Hematopoietic multipotent progenitor cell treated with erythropoietin and hydrocortisone succinate and interleukin-3 and kit ligand, for 15 days (in vitro differentiated cells): ENCODE measurements at regions not wholly inside any gene's neighbourhood (a gene's known extent, or its start where the extent isn't known, plus 50 kb on each side); places are given as distances from the start of the nearest gene placed in this dataset.
"Not testable (repeated sequence)": the region's sequence is repeated elsewhere in the genome, so short reads cannot be mapped to it uniquely, and the experiment has no call there.

Experiments used
- DNase-seq: peaks from one replicate; pipeline ENCODE4 v3.0.0-alpha.2; 2015; ENCODE audit warnings: low spot score

DNA sequence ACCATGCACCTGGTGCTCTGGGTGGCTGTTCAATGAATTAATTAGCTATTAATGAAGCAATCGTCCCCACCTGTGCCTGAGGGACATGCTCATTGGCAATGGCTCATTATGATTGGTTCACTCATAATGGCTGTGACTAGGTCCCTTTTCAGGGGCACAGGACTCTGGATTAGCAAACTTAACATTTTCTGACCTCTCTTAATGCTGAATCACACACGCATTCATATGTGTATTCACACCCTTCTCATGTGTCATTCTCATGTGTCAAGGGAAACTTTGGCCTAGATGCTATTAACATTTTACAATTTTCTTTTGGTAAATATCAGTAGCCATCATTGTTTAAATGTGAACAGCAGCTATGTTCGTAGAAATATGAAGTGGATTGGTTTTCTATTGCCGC lies 98.9 kb upstream of the PMAIP1 start:
- no peak for DNase-seq

DNA sequence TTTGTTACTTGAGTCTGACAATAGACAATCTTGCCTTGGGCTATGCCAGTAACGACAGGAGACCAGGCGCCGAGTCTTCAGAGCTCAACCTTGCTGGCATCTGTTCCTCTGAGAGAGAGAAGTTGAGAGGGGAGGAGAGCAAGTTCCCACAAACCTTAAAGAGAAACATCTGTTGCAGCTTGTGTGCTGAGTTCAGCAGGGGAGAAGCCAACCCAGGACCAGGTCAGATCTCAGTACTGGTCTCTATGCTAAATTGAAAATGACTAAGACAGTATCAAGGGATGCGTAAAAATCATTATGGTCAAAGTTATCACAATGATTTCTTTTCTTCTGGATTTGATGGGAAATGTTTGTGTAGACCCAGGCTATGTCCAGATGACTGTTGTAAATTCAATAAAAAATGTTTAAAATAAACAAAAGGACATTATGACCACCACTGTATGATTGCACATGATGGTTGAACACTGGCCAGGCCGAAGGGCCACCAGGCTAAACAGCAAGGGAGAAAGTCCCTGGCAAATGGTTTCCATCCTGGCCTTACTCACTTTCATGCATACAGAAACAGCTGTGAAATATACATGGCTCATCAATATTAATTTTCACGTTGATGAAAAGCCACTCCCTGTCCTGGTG lies 100.3 kb upstream of the PMAIP1 start:
- no peak for DNase-seq

DNA sequence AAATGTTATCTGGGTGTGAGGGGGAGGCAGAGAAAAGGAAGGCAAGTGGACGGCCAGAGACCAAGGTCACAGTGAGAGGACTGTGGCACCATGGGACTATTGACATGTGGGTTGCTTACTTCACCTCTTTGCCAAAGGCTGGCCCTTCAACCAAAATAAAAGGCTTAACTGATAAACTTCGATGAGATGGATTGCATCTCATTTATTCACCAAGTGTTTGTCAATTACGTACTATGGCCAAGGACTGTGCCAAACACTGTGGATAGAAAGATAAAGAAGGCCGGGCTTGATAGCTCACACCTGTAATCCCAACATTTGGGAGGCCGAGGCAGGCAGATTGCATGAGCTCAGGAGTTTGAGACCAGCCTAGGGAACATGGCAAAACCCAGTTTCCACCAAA lies 98.7 kb upstream of the CCBE1 start:
- DNase-seq: no peak

- DNase-seq: no peak
Observed at GRCh38 chr18:59792353-59792752, 95.1 kb upstream of the CCBE1 start.

DNA sequence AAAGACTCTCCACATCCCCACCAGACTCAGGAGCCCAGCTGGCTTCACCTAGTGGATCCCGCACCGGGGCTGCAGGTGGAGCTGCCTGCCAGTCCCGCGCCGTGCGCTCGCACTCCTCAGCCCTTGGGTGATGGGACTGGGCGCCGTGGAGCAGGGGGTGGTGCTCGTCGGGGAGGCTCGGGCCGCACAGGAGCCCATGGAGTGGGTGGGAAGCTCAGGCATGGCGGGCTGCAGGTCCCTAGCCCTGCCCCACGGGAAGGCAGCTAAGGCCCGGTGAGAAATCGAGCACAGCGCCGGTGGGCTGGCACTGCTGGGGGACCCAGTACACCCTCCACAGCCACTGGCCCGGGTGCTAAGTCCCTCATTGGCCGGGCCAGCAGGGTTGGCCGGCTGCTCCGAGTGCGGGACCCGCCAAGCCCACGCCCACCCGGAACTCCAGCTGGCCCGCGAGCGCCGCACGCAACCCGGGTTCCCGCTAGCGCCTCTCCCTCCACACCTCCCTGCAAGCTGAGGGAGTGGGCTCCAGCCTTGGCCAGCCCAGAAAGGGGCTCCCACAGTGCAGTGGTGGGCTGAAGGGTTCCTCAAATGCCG lies 93.2 kb upstream of the CCBE1 start:
- DNase-seq: not testable (repeated sequence)

DNA sequence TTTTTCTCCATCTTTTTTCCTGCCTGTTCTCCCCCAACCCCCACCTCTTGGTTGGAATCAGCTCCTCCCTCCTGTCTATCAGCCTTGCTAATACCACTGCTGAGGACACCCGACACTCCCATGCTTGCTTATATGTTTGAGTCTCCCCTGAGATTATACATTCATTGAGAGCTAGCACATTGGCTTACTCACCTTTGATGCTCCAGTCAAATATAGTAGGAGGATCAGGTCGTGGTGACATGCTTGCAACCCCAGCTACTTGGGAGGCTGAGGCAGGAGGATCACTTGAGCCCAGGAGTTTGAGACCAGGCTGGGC lies 91.5 kb upstream of the CCBE1 start:
- no peak for DNase-seq

DNA sequence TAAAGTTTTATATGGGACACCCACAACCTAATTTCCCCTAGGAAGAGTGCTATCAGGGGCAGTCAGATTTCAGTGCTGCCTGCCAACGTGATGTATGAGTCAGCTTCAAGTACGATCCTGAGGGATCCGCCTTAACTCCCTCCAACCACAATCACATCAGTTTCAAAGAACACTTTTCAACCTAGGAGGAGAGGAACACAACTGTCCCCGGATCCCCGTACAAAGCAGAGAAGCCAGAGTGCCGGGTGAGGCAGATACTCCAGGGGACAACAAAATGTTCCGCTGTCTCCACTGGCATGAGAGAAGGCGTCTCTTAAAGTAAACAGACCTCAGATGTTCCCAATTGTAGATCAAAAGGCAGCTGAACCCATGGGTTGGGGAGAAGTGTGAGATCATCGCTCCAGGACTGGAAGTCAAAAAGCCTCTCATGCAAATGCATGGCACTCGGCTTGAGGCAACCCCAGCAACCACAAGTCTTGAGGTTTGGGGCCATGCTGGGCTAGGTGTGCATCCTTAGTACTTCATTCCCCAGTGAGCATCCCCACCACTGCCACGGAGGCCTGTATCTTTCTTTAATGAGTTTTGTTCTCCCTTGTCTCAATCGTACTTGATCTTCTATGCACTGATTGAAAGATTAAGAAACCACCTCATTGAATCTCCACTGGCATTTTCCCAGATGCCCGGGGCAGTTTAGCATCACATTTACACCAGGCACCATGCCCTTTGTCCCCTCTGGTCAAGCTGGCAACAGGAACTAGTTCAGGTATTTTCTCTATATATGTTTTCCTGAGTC lies 91.0 kb upstream of the CCBE1 start:
- DNase-seq: no peak

GRCh38 chr18:59784694-59785093 lies 87.5 kb upstream of the CCBE1 start:
- DNase-seq: no peak

DNA sequence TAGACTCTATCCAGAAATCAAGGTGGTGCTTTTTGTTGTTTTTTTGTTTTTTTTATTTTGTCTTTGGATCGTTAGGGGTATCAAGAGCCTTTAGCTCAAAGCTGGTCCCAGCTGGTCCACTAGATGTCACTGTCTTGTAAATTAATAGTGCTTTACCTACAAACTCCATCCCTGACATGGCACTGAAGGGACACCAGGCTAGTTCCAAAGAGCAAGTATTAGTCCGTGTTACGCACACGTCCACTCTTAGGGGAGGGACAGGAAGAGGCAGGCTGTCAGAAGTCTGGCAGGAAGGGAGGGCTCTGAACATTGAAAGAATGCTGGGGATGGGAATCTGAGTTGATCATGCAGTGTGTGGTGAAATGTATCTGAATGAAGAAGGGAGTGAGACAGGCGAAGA lies 85.9 kb upstream of the CCBE1 start:
- no peak for DNase-seq

DNA sequence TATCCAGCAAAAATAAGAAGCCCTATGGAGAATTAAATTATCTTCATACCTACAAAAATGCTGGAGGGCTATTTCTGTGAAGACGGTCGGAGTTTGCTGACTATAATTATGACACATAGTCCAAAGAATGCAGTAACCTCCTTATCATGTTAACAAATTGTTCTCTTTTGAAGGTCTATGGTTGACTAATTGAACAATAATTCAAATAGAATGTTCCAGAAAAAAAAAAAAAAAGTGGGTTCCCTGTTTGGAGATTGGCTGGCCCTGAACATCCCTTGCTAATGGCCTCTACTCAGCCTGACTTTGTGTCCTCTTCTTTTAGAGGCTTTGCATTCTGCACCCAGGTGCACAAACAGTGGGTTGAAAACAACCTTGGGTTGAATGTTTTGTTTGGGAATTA lies 82.8 kb upstream of the CCBE1 start:
- no peak for DNase-seq

GRCh38 chr18:59778434-59778833 lies 81.2 kb upstream of the CCBE1 start:
- no peak for DNase-seq

DNA sequence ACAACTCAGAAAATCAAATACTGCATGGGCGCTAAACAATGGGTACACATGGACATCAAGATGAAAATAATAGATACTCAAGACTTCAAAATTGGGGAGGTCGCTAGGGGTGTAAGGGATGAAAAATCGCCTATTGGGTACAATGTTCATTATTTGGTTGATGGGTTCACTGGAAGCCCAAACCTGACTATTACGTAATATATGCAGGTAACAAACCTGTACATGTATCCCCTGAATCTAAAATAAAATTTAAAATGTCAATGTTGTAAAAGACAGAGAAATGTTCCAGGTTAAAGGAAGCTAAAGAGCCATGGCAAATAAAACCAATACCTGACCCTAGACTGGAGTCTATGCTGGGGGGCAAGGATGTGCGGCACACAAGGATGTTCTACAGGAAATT lies 80.4 kb upstream of the CCBE1 start:
- DNase-seq: no peak

- no peak for DNase-seq
Observed at GRCh38 chr18:59769129-59769865, 72.1 kb upstream of the CCBE1 start.

GRCh38 chr18:59768409-59768808 lies 71.2 kb upstream of the CCBE1 start:
- no peak for DNase-seq

DNA sequence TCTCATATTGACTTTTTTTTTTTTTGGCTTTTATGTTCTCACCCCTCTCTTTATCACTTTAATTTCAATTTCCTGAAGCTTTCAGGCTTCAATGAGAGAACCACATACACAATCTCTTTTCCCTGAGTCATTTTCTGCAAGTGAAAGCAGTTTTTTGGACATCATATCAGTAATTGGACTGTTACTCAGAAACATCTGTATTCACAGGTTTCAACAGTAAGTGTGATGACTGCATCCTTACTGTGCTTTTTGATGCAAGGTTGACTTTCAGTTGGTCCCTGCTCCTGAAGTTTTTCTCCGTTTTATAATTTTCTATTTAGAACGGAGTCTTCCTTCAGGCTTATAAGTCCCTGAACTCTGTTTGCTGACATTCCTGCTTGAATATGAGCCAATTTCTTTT lies 70.5 kb upstream of the CCBE1 start:
- no peak for DNase-seq

DNA sequence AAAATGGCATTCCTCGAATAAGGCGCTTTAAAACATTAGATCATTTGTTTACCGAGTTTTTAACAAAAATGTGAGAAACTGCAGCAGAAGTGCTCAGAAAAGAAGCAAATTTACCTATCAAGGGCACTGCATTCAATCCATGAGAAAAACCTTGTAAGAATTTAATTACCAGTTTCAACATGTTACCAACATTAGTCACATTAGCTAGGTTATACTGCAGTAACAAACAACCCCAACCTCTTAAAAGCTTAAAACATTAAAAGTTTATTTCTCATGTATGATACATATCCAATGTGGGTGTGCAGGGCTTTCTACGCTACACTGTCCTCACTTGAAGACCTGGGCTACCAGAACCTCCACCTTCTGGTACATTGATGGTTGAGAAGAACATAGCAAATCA lies 68.1 kb upstream of the CCBE1 start:
- no peak for DNase-seq

GRCh38 chr18:59764281-59764680 lies 67.1 kb upstream of the CCBE1 start:
- DNase-seq: no peak

GRCh38 chr18:59763541-59764136 lies 66.4 kb upstream of the CCBE1 start:
- no peak for DNase-seq

GRCh38 chr18:59760619-59761600 lies 63.7 kb upstream of the CCBE1 start:
- no peak for DNase-seq

DNA sequence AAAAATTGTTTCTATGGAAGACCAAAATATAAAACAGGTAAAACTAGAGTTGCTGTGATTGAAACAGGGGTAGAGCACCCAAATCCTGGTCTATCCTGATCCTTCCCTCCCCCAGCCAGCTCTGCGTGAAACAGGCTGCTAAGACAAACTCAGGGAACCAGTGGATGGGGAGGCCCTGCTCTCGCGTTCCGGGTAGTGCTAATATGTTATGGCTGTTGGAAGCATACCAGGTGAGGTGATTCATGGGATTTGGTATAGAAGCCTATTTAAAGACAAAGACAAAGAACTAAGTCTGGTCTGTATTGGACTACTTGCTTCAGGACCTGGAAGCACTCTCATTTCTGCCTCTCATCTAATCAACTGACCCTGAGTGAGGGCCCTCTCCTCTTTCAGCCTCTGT lies 63.0 kb upstream of the CCBE1 start:
- no peak for DNase-seq

DNA sequence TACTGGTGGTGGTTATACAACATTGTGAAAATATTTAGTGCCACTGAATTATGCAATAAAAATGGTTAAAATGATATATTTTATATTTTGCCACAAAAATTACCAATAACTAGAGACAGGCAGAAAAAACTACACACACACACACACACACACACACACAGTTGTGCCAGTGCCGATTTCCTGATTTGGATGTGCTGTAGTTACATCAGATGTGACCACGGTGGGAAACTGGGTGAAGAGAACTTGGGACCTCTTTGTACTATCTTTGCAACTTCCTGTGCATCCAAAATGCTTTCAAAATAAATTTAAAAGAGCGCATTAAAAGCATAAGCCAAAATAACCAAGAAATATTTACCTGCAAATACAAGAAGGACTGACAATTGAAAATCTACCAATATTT lies 61.6 kb upstream of the CCBE1 start:
- no peak for DNase-seq
